ENCODE measurements at regions not wholly inside any gene's neighbourhood (a gene's known extent, or its start where the extent isn't known, plus 50 kb on each side); places are given as distances from the start of the nearest gene placed in this dataset.
A peak's percentile ranks its signal among the peaks of the same experiment; 100 is the strongest.
"Not testable (repeated sequence)": the region's sequence is repeated elsewhere in the genome, so short reads cannot be mapped to it uniquely, and the experiment has no call there.

DNA sequence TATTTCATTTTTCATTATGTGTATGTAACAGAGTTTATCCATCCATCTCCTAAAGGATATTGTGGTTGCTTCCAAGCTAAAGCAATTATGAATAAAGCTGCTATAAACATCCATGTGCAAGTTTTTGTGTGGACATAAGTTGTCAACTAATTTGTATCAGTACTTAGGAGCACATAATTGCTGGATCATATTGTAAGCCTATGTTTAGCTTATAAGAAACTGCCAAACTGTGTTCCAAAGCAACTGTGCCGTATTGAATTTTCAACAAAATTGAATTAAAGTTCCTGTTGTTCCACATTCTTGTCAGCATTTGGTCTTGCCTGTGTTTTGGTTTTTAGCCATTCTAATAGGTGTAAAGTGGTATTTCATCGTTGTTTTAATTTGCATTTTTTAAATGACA, 416.9 kb downstream of the SLC6A15 start:
- DNase-seq (ENCODE audit: low spot score): no peak

DNA sequence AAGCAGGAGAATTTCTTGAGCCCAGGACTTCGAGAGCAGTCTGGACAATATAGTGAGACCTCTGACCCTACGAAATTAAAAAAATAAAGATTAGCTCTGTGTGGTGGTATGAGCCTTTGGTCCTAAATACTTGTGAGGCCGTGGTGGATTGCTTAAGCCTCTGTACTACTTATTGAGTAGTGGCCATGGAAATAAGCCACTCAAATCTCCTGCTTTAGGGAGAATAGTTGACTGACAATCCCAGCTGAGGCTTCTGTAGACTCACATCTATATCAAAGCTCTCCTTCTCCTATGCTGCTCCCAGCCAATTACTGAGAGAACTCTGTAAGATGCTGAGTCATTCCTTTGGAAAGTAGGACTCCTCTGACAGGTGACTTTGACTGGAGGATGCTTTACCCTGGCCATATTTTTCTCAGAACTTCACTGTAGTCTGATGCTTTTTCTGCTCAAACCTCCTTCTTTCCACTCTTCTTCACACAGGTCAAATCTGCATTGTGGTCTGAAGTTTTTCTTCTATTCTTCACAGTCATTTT, 420.2 kb downstream of the SLC6A15 start:
- DNase-seq (ENCODE audit: low spot score): peak; percentile 11

DNA sequence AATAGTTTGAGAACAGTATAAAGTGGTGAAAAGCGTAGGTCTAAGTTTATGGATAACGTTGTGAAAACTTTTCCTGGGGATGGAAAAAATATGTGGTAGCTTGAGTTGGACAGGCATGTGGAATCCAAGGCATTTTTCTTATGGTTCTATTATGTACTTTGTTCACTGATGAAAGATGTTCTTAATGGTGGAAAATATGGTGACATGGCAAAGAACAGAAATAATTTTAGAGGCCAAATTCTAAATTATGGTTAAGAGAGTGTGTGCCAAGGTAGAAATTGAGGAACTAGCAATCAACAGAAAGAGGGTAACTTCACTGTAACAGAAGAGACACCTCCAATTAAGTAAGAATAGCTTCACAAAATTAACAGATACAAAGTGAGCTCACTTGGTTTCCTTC, 427.8 kb downstream of the SLC6A15 start:
- no peak for DNase-seq (ENCODE audit: low spot score)

DNA sequence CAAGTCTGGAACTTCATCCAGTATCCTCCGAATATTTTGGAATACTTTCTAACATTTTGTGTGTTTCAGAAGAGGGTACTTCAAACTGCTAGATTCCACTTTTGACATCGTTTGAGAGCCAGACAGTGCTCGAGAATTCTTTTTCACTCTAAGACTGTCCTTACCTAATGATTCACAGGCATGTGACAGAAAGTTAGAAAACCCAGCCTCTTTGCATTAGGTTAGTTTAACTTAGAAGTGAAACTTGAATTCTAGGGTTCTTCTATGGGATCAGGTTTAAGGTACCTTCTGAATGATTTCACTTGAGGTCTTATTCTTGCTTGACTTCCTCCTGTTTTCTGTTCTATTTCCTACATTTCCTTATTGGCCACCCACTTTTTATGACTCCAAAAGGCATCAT, 431.8 kb downstream of the SLC6A15 start:
- no peak for DNase-seq (ENCODE audit: low spot score)

DNA sequence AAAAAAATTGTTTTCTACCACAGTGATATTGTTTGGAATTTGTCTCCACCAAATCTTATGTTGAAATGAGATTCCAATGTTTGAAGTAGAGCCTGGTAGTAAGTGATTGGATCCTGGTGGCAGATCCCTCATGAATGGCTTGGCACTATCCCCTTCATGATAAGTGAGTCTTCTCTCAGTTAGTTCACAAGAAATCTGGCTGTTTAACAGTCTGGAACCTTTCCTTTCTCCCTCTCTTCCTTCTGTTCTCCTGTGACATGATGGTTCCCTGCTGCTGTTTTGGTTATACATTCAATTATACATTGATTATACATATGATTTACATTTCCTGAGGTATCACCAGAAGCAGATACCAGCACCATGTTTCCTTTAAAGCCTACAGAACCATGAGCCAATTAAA, 442.2 kb downstream of the SLC6A15 start:
- DNase-seq (ENCODE audit: low spot score): no peak

DNA sequence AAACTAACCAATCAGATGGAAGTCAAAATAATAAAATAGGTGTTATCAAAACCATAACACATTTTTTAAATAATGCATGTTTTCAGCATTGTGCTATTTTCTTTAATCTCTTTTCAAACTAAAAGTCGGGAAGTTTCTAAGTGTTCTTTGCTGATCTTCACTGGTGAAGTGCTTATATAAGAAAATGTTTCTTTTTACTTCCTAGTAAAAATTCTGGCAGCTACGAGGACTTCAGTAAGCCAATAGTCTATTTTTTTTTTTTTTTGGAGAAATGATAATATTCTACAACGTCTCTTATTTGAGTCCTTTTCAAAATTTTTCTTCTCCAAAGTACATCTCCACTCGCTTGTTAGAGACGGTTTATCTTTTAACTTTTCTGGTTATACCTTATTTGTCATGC, 448.0 kb downstream of the SLC6A15 start:
- DNase-seq (ENCODE audit: low spot score): no peak

DNA sequence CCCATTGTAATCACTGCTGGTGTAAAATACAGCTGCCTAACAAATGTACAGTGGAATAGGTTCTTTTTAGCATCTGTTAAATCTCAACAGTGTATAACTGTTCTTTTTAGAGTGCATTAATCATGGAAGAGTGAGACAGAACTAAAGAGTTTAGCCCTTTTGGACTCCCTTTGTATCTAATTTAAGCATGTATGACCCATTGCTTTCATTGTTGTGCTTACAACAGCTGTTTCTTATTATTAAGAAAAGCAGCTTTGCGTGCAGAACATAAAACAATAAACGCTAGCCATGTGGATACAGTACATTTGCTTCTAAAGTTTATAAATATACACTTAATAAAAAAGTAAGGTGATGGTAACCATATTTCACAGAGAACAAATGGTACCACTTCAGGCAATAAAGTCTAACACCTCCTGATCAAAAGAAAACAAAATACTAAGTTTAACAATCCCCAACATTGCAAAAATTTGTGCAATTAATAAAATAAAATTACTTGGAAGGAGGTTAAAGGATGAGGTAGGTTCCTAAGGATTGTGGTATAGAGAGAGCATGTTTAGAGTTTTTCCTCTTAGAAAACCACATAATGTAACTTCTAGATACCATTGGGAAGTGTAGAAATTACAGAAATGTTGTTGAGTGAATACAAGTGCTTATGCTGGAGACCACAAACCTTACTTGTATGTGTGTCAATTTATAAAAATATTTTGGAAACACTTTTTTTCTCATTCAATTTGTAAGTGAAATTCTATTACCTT, 448.7 kb downstream of the SLC6A15 start:
- no peak for DNase-seq (ENCODE audit: low spot score)

DNA sequence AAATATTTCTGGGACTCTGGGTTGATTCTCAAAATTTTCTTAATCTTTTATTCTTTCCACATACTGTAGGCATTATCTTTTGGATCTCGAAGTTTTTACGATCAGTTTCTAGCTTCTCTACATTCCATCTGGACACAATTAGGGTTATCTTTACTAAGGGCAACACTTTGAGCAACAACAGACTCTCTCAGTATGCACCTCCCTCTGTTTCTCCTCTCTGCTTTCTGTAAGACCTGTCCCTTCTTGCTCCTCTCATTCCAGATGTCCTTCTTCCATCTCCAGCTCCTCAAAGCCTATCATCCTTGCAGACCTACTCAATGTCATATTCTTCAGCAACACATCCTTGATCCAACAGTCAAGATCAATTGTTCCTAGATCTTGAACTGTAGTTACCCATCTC, 457.0 kb downstream of the SLC6A15 start:
- no peak for DNase-seq (ENCODE audit: low spot score)

DNA sequence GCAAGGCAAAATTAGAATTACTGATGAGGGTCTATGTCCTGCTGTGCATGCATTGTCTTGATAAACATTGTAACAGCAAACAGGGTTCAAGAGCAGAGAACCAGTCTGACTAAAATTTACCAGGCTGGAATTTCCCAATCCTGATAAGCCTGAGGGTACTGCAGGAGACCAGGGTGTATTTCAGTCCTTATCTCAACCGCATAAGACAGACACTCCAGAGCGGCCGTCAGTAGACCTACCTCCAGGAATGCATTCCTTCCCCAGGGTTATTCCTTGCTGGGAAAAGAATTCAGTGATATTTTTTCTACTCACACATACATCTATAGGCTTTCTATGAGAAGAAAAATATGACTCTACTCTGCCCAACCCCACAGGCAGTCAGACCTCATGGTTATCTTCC, 466.1 kb downstream of the SLC6A15 start:
- DNase-seq (ENCODE audit: low spot score): not testable (repeated sequence)

DNA sequence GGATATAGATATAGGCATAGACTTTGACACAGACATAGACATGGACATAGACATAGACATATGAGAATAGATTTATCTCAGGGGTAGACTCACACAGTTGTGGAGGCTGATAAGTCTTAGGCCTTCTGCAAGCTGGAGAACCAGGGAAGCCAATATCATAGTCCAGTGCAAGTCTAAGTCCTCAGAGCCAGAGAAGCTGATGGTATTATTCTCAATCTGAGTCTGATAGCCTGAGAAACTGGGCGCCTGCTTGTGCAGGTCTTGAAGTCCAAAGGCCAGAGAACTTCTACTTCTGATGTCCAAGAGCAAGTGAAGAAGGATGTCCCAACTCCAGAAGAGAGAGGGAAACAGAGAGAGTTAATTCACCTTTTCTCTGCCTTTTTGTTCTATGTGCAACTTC, 476.5 kb downstream of the SLC6A15 start:
- DNase-seq (ENCODE audit: low spot score): no peak

DNA sequence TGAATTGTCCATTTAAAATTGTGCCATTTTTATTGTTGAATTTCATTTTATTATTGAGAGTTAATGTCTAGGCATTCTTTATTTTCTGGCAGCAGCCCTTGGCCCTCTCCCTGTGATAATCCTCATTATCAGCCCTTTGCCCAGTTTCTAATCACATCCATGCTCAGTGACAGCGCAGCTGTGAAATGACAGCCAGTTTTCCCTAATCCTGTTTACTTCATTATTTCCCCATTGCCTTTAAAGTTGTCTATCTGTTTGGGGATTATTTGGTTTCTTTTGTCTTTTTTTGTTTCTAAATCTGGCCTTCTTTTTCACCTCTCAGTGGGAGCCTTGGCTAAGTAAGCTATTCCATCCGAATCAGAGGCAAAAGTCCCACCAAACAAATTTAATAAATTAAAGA, 476.9 kb downstream of the SLC6A15 start:
- no peak for DNase-seq (ENCODE audit: low spot score)

DNA sequence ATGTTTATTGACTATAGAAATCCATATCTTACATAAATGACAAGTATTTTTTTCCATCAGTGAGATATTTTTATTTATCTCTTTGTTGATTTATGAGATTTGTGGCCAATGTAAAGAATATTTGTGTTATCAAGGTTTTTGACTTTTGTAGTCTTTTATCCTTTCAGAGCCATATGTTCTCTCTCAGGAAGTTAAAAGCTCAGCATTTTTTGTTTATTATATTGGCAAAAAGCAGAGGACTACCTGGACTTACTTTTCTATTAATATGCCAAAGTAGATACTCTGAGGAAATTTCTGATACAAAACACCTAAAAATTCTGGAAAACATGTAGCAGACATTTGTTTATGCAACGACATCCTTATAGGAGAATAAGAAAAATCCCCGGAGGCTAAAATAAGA, 490.3 kb downstream of the SLC6A15 start:
- no peak for DNase-seq (ENCODE audit: low spot score)

DNA sequence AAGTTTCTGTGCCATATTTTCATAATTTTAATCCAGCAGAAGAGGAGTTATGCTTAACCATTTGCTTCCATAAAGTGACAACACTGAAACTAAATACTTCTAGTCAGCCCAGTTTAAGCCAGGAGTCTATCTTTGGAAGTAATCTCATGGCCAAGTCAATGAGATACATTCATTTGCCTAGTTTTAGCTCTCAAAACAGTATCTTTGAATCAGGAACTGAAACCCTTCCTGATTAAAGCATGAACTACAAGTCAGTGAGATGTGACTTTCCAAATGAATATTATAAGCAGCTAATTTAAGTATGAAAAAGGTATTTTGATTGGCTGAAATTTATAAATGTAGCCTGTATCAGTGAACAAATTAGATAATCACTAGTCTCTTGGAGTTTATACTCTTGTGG, 491.5 kb downstream of the SLC6A15 start:
- no peak for DNase-seq (ENCODE audit: low spot score)

DNA sequence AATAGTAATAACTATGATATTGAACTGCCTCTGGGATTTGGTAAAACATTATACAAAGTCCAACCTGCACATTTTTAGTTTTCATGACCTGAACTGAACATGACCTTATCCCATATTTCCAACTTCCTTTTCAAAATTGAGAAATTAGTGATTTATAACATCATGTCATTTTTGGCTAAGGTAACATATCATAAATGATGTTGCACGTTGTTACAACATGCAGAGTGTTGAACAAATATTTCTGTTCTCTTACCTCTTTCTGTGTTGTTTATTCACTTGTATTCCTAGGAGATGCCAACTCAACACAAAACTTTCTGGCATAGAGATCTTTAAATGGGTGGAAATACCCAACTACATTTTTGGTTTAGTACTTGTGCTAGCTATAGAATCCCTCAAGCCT, 496.0 kb downstream of the SLC6A15 start:
- DNase-seq (ENCODE audit: low spot score): no peak

DNA sequence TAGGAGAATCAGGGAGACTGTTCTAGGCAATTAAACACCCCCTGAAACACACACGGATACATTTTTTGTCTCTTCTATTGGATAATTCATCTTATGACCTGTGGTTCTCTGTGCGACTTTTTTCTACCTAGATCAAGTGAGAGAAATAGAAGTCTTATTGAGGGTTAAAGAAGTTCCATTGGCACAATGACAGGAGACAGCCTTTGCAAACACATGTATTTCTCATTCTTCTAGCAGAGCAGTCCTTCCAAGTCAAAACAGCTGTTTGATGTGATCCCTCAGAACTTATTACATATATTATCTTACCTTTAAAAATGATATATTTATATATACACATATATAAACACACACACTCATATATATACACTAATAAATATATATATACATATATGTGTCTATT, 496.7 kb downstream of the SLC6A15 start:
- no peak for DNase-seq (ENCODE audit: low spot score)

DNA sequence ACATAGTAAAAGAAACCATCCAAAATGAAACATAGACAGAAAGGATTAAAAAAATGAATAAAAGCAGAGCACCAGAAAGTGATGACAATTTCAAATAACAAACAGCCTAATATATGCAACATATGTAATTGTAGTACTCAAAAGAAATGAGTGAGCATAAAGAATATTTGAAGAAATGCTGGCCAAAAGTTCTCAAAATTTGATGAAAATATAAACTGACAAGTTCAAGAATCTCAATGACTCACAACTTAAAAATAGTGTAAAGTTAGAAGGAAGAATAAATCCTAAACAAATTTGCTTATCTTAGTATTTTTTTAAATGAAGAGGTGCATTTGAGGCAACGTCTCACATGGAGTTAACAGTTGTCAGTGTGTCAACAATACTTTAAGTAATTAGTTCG, 498.9 kb downstream of the SLC6A15 start:
- no peak for DNase-seq (ENCODE audit: low spot score)

DNA sequence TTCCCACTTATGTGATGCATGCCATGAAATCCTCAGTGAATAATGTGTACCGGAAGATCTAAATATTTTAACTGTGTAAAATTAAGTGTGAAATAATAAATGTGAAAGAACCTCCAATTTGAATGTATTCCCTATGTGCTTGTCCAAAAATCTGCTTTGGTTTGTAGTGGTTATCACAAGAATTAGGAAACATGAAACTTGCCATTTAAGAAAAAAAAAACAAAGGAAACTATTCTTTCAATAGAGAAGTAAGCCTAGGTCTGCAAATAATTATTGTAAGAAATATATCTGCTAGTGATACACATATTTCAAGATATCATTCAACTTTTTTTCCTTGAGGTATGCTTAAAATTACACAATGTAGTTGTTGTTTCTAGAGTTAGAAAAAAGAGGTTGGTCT, 500.4 kb downstream of the SLC6A15 start:
- DNase-seq (ENCODE audit: low spot score): no peak

DNA sequence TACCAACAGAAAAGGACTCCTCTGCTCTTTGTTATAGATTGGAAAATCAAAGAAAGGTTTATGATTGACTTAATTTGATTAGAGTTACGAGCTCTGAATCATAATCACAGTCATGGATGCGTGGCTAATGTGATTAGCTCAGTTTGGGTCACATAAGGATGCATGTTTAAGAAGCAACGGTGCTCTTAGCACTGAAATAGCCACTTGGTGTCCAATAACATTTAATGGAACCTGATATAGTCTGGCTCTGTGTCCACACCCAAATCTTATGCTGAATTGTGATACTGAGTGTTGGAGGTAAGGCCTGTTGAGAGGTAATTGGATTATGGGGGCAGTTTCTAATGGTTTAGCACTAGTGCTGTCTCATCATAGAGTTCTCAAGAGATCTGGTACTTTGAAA, 501.6 kb downstream of the SLC6A15 start:
- DNase-seq (ENCODE audit: low spot score): no peak

DNA sequence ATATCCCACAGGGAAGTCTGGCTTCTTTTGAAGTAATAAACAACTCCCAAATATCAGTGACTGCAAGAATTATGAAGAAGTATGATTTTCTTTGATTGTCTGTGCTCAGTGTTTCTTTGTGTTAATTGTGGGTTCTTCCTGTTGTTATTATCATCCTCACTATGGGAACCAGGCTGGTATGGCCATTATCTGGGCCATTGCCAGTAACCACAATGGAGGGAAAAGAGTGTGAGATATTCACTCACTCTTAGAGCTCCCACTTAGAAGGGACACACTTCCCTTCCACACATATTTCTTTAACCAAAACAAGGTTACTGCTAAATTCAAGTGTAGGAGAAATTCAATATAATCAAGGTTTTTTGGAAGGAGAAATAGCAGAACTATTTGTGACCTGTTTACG, 503.7 kb downstream of the SLC6A15 start:
- no peak for DNase-seq (ENCODE audit: low spot score)

DNA sequence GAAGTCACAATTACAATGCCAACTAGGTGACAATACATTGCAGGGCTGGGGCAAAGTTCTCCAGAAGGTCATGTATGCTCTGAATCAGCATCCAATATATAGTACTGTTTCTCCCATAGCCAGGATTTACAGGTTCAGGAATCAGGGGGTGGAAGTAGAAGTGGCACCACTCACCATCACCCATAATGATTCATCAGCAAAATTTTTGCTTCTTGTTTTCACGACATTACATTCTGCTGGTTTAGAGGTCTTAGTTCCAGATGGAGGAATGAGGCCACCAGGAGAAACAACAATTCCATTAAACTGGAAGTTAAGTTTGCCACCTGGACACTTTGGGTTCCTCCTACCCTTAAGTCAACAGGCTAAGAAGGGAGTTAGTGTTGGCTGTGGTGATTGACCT, 505.9 kb downstream of the SLC6A15 start:
- DNase-seq (ENCODE audit: low spot score): not testable (repeated sequence)

DNA sequence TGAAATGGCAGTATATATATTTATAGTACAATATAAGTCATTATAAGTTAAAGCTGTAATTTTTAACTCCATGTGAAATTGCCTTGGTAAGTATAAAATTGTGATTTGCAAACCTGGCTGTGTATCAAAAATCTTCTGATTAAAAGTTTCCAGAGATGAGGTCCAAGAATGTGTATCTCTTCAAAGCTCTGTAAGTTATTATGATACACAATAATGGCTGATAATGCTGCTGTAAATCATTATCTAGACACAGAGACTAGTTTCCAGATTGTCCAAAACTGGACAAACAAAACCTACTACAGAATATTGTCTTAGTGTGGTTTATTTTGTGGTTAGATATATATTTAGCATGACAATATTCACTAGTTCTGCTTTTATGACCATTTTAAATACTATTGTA, 514.8 kb downstream of the SLC6A15 start:
- no peak for DNase-seq (ENCODE audit: low spot score)

DNA sequence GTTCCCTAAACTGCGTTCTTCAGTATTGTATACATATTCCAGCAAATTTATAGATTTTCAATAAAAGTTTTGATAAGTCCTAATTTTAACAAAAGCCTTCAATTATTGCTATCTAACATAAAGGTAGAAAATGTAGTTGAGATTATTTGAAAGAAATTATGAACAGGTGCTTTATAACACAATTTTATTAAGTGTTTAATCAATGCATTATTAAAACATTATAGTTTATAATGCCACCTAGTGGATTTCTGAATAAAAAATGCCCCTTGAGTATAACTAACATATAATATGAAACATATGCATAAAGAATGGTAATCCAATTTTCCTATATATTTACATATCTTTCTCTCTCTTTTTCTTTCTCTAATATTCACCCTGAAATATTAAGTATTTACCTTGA, 515.3 kb downstream of the SLC6A15 start:
- peak; percentile 5 for DNase-seq (ENCODE audit: low spot score)

DNA sequence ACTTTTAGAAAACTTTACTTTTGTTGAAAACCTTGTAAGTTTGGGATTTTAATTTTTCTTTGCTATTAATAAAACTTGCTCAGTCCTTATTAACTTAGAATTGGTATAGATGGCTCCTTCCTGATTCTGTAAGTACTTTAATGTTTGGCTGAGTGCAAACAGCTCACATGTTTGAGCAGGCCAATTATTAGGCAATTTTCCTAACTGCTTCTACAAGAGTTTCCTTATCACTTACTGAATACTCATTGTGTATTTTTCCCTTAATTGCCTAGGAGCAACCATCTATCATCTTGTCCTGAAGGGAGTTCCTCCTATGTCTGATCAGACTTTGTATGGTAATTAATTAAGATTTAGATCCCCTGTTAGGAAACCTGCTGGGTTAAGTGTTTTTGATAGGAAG, 521.4 kb downstream of the SLC6A15 start:
- not testable (repeated sequence) for DNase-seq (ENCODE audit: low spot score)

DNA sequence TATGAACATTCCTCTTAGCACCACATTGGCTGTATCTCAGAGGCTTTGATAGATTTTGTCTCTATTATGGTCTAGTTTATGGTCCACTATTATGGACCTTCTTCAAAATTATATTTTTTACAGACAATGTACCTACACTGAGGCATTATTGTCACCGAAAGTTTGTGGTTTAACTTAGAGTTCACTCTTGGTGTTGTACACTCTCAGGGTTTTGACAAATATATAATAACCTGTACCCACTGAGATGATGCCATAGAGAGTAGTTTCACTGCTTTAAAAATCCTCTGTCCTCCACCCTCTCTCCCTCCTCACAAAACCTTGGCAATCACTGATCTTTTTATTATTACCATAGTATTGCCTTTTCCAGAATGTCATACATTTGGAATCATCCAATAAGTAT, 528.2 kb downstream of the SLC6A15 start:
- DNase-seq (ENCODE audit: low spot score): no peak

Data from A172 (cell line).